NT2/D1 (cell line): ENCODE measurements at regions not wholly inside any gene's neighbourhood (a gene's known extent, or its start where the extent isn't known, plus 50 kb on each side); places are given as distances from the start of the nearest gene placed in this dataset.

Experiments
- SUZ12 ChIP-seq: IDR thresholded peaks from 2 replicates; pipeline ENCODE4 v1.6.1; 2011; ENCODE audit not compliant: insufficient read length, insufficient read depth; ENCODE audit errors: extremely low read depth
- YY1 ChIP-seq: IDR thresholded peaks from 2 replicates; pipeline ENCODE4 v1.6.1; 2011; ENCODE audit not compliant: insufficient read length, insufficient read depth
- ZNF274 ChIP-seq: IDR thresholded peaks from 2 replicates; pipeline ENCODE4 v1.6.1; 2011; ENCODE audit warnings: mild to moderate bottlenecking, low read depth, low read length

- TF ChIP-seq YY1 (no peak), SUZ12 (no peak), ZNF274 (no peak)
These were observed 213.5 kb upstream of the MBL2 start for GRCh38 chr10:52986125-52986524.
